ENCODE measurements at regions not wholly inside any gene's neighbourhood (a gene's known extent, or its start where the extent isn't known, plus 50 kb on each side); places are given as distances from the start of the nearest gene placed in this dataset.

- DNase-seq = no peak
Measured at GRCh38 chr12:124726596-124727263, 136.9 kb downstream of the SCARB1 start.

- no peak for DNase-seq
Measured at GRCh38 chr12:124725597-124726237, 137.9 kb downstream of the SCARB1 start.

- DNase-seq = no peak
Measured at GRCh38 chr12:124725099-124725498, 138.6 kb downstream of the SCARB1 start.

- DNase-seq = no peak
Measured at GRCh38 chr12:124722878-124723277, 140.8 kb downstream of the SCARB1 start.

- no peak for DNase-seq
Measured at GRCh38 chr12:124721501-124722162, 142.0 kb downstream of the SCARB1 start.

GRCh38 chr12:124720681-124721500 is 142.8 kb downstream of the SCARB1 start:
- peak in 6 of 14 donors; percentile 35 to 87 (median 43) for DNase-seq

GRCh38 chr12:124720004-124720680 is 143.5 kb downstream of the SCARB1 start:
- DNase-seq = peak in 2 of 14 donors; percentile 44 to 57

GRCh38 chr12:124719231-124719630 is 144.4 kb downstream of the SCARB1 start:
- DNase-seq = no peak

GRCh38 chr12:124718458-124718857 is 145.2 kb downstream of the SCARB1 start:
- no peak for DNase-seq

GRCh38 chr12:124718036-124718435 is 145.6 kb downstream of the SCARB1 start:
- no peak for DNase-seq

GRCh38 chr12:124717318-124717717 is 146.3 kb downstream of the SCARB1 start:
- DNase-seq = no peak

- no peak for DNase-seq
Measured at GRCh38 chr12:124716208-124717130, 147.2 kb downstream of the SCARB1 start.

- DNase-seq = no peak
Measured at GRCh38 chr12:124715121-124715990, 147.9 kb upstream of the NCOR2 start.

GRCh38 chr12:124713436-124714082 is 146.1 kb upstream of the NCOR2 start:
- DNase-seq = peak in 5 of 14 donors; percentile 16 to 69 (median 62)

GRCh38 chr12:124713041-124713435 is 145.6 kb upstream of the NCOR2 start:
- DNase-seq = peak in 5 of 14 donors; percentile 16 to 69 (median 62)

GRCh38 chr12:124711344-124711743 is 143.9 kb upstream of the NCOR2 start:
- no peak for DNase-seq

- DNase-seq = no peak
Measured at GRCh38 chr12:124709722-124710687, 142.6 kb upstream of the NCOR2 start.

- DNase-seq = no peak
Measured at GRCh38 chr12:124707316-124707715, 139.9 kb upstream of the NCOR2 start.

Measured in C1 segment of cervical spinal cord (tissue), 14 donors.